HepG2 (cell line): ENCODE measurements at regions not wholly inside any gene's neighbourhood (a gene's known extent, or its start where the extent isn't known, plus 50 kb on each side); places are given as distances from the start of the nearest gene placed in this dataset.

ENCODE experiments used
- ATAC-seq: fragments of 200-7000 bp; cut with Tn5 transposase; 3 replicates; pipeline ENCODE4 v1.9.1; 2020; ENCODE audit warnings: mild to moderate bottlenecking, moderate library complexity
- BruUV-seq: library from RNA; stranded (reverse); fragments of 400-500 nt; replicated peaks from 2 replicates; lab custom pipeline; 2021; lab: Mats Ljungman, UMichigan
- CTCF ChIA-PET: fragments of 300-600 bp; formaldehyde crosslinking; extraction: SDS; loops from one replicate; lab custom pipeline; 2021; ENCODE audit warnings: low total read pairs, inconsistent platforms, low intra/inter-chr PET ratio; lab: Yijun Ruan, JAX
- POLR2A ChIA-PET: fragments of 350-600 bp; sonication (Branson Sonifier 250); formaldehyde crosslinking; loops from one replicate; lab custom pipeline; 2020; ENCODE audit warnings: antibody characterized with exemption, inconsistent platforms; lab: Yijun Ruan, JAX
- DNase-seq: peaks from one replicate; pipeline ENCODE4 v3.0.0-alpha.2; 2015; ENCODE audit warnings: low spot score
- FAIRE-seq: peaks from 3 replicates; lab custom pipeline; 2011; peaks lifted over from hg19 to GRCh38; lab: Jason Lieb, UNC
- H2AFZ ChIP-seq: one replicate; pipeline ENCODE4 v1.6.1; 2011; ENCODE audit warnings: low read length, inconsistent platforms
- H3K27ac ChIP-seq: fragments of 300-600 bp; 3 replicates; pipeline ENCODE4 v1.8.0; 2011; ENCODE audit warnings: mixed run types, mild to moderate bottlenecking, mixed read lengths, low read length, inconsistent platforms; ENCODE audit not compliant: insufficient read depth; ENCODE audit errors: extremely low read length
- H3K27me3 ChIP-seq, 2 experiments: fragments of 200-600 bp in 1 of 2; 2 replicates in 1 of 2; 3 replicates in 1 of 2; pipeline versions ENCODE4 v1.6.0 to v1.8.0; 2011; ENCODE audit warnings: low read length in 2 of 2, mild to moderate bottlenecking in 2 of 2, moderate library complexity in 2 of 2, inconsistent platforms in 1 of 2; ENCODE audit not compliant: insufficient read depth in 2 of 2, control insufficient read depth in 1 of 2
- H3K36me3 ChIP-seq, 2 experiments: fragments of 200-600 bp in 1 of 2; replicated peaks in 1 of 2; 2 replicates in 1 of 2; 3 replicates in 1 of 2; pipeline versions ENCODE4 v1.5.1 to v1.8.0; 2011; ENCODE audit warnings: low read length in 2 of 2, inconsistent platforms in 1 of 2; ENCODE audit not compliant: insufficient read depth in 2 of 2, control insufficient read depth in 1 of 2
- H3K4me1 ChIP-seq: 2 replicates; pipeline ENCODE4 v1.5.1; 2012; ENCODE audit warnings: low read length, inconsistent platforms; ENCODE audit not compliant: insufficient read depth
- H3K4me2 ChIP-seq: 2 replicates; pipeline ENCODE4 v1.6.0; 2011; ENCODE audit warnings: low read depth, low read length, inconsistent platforms
- H3K4me3 ChIP-seq, 3 experiments: fragments of 200-600 bp in 1 of 3; sonication (generic), shearing (Covaris generic) in 1 of 3; replicated peaks in 1 of 3; 2 replicates each; pipeline ENCODE4 v1.5.1; 2011 to 2016; ENCODE audit warnings: low read length in 3 of 3, inconsistent platforms in 2 of 3, low read depth in 2 of 3, mild to moderate bottlenecking in 2 of 3, control low read depth in 1 of 3, mixed read lengths in 1 of 3; ENCODE audit not compliant: insufficient read depth in 1 of 3
- H3K79me2 ChIP-seq: one replicate; pipeline ENCODE4 v1.6.1; 2011; ENCODE audit warnings: low read length, inconsistent platforms; ENCODE audit not compliant: insufficient read depth
- H3K9ac ChIP-seq: 2 replicates; pipeline ENCODE4 v1.6.0; 2011; ENCODE audit warnings: mild to moderate bottlenecking, low read depth, low read length, inconsistent platforms; ENCODE audit not compliant: insufficient read depth
- H3K9me3 ChIP-seq: 2 replicates; pipeline ENCODE4 v1.5.1; 2012; ENCODE audit warnings: mild to moderate bottlenecking, low read length
- H4K20me1 ChIP-seq: 2 replicates; pipeline ENCODE4 v1.6.0; 2011; ENCODE audit warnings: inconsistent platforms, mild to moderate bottlenecking, low read length, moderate library complexity; ENCODE audit not compliant: insufficient read depth
- PREB ChIP-seq: sonication (generic); formaldehyde crosslinking; IDR thresholded peaks from 2 replicates; pipeline ENCODE4 v1.4.0; 2020; ENCODE audit warnings: missing genetic modification reagents
- TRIM22 ChIP-seq: fragments of 450-650 bp; IDR thresholded peaks from 2 replicates; pipeline ENCODE4 v1.6.1; 2017
- ZSCAN9 ChIP-seq: IDR thresholded peaks from 2 replicates; pipeline ENCODE4 v1.6.1; 2016; ENCODE audit warnings: borderline replicate concordance
- WGBS: methylation state at CpG from one replicate; pipeline ENCODE4 v1.1.6; 2017; ENCODE audit warnings: low lambda C conversion rate; 5-methylcytosine and 5-hydroxymethylcytosine counted together
- in situ Hi-C: cut with HindIII; loops from 2 replicates; pipeline ENCODE4 v1.10.0; 2017; ENCODE audit warnings: low pct_unique_long_range_greater_than_20kb; ENCODE audit not compliant: extremely low pct_ligation_motif_present
- intact Hi-C: fragments of 100-400 bp; cut with micrococcal nuclease; formaldehyde crosslinking; loops from one replicate; pipeline ENCODE4 v1.10.0; 2022; ENCODE audit not compliant: unreplicated experiment
- TF ChIP-seq, protein P1 (sequence below): sonication (generic); formaldehyde crosslinking; IDR thresholded peaks from 2 replicates; pipeline ENCODE4 v1.9.0; 2021; ENCODE audit warnings: missing genetic modification reagents, borderline replicate concordance

GRCh38 chr2:164028814-164029534 lies 293.2 kb upstream of the FIGN start (continued):
- no peak for TF ChIP-seq PREB (CRISPR knock-in tag)

DNA sequence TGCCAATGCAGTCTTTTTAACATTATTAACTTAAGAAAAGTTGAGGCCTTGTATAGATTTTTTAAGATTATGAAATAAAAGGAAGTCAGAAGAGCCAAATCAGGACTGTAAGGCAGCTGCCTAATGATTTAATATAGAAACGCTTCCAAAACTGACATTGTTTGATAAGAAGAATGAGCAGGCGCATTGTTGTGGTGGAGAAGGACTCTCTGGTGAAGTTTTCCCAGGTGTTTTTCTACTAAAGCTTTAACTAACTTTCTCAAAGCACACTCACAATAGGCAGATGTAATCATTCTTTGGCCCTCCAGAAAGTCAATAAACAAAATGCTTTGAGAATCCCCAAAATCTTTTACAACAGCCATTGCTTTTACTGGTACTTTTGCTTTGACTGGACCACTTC lies 288.6 kb upstream of the FIGN start:
- intact Hi-C loops = no loop called here
- in situ Hi-C loops = no loop called here
- Histone ChIP-seq H3K79me2 (no peaks in the 10 kb centered on the region), H2AFZ (no peak overlapping the region), H3K9ac (no peak overlapping the region), H4K20me1 (no peaks in the 10 kb centered on the region), H3K9me3 (no peaks in the 10 kb centered on the region), H3K36me3 (no peaks in the 10 kb centered on the region), H3K27ac (no peak overlapping the region), H3K4me3 (no peak overlapping the region), H3K4me1 (no peaks in the 10 kb centered on the region), H3K4me2 (no peak overlapping the region), H3K27me3 (no peaks in the 10 kb centered on the region)
- TF ChIP-seq, protein P1, sequence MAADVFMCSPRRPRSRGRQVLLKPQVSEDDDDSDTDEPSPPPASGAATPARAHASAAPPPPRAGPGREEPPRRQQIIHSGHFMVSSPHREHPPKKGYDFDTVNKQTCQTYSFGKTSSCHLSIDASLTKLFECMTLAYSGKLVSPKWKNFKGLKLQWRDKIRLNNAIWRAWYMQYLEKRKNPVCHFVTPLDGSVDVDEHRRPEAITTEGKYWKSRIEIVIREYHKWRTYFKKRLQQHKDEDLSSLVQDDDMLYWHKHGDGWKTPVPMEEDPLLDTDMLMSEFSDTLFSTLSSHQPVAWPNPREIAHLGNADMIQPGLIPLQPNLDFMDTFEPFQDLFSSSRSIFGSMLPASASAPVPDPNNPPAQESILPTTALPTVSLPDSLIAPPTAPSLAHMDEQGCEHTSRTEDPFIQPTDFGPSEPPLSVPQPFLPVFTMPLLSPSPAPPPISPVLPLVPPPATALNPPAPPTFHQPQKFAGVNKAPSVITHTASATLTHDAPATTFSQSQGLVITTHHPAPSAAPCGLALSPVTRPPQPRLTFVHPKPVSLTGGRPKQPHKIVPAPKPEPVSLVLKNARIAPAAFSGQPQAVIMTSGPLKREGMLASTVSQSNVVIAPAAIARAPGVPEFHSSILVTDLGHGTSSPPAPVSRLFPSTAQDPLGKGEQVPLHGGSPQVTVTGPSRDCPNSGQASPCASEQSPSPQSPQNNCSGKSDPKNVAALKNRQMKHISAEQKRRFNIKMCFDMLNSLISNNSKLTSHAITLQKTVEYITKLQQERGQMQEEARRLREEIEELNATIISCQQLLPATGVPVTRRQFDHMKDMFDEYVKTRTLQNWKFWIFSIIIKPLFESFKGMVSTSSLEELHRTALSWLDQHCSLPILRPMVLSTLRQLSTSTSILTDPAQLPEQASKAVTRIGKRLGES (CRISPR knock-in tag) = no peak
- TF ChIP-seq ZSCAN9 (CRISPR knock-in tag) (no peak), TRIM22 (no peak)
- no peak for ATAC-seq
- FAIRE-seq = no peak
- no peak for DNase-seq
- ChIA-PET POLR2A (no interaction called here), CTCF (no interaction called here)
- no TSS peak for BruUV-seq
- 71% methylated on average over 2 of the region's 2 CpGs for WGBS
